IMR-90 (cell line): ENCODE measurements at regions not wholly inside any gene's neighbourhood (a gene's known extent, or its start where the extent isn't known, plus 50 kb on each side); places are given as distances from the start of the nearest gene placed in this dataset.

Experiments
- ATAC-seq: fragments of 200-7000 bp; cut with Tn5 transposase; 2 replicates; pipeline ENCODE4 v1.9.1; 2020; ENCODE audit warnings: low read depth, mild to moderate bottlenecking, moderate library complexity
- BruUV-seq: library from RNA; stranded (reverse); fragments of 400-500 nt; replicated peaks from 2 replicates; lab custom pipeline; 2021; lab: Mats Ljungman, UMichigan
- CTCF ChIA-PET: fragments of 300-600 bp; formaldehyde crosslinking; extraction: SDS; loops from one replicate; lab custom pipeline; 2021; ENCODE audit warnings: antibody characterized with exemption; lab: Yijun Ruan, JAX
- POLR2A ChIA-PET: fragments of 300-600 bp; sonication (Branson Sonifier 250); formaldehyde crosslinking; loops from one replicate; lab custom pipeline; 2022; ENCODE audit warnings: antibody characterized with exemption; ENCODE audit not compliant: unreplicated experiment; lab: Charles Lee
- DNase-seq: peaks from one replicate; pipeline ENCODE4 v3.0.0; 2013
- H2AFZ ChIP-seq: replicated peaks from 2 replicates; pipeline ENCODE3; 2013; ENCODE audit warnings: low read length, mild to moderate bottlenecking; ENCODE audit not compliant: poor library complexity
- H2AK5ac ChIP-seq: 2 replicates; pipeline ENCODE4 v1.6.1; 2013; ENCODE audit warnings: low read depth, low read length, inconsistent platforms
- H2AK9ac ChIP-seq: replicated peaks from 2 replicates; pipeline ENCODE3; 2013; ENCODE audit warnings: mild to moderate bottlenecking, low read depth, low read length, moderate library complexity; ENCODE audit not compliant: poor library complexity
- H2BK120ac ChIP-seq: 2 replicates; pipeline ENCODE4 v1.6.1; 2013; ENCODE audit warnings: low read depth, low read length, inconsistent platforms
- H2BK15ac ChIP-seq: 3 replicates; pipeline ENCODE4 v1.6.1; 2013; ENCODE audit warnings: low read depth, low read length, inconsistent platforms
- H2BK20ac ChIP-seq: 2 replicates; pipeline ENCODE4 v1.6.1; 2013; ENCODE audit warnings: low read depth, mild to moderate bottlenecking, inconsistent platforms, low read length, moderate library complexity
- H2BK5ac ChIP-seq: 2 replicates; pipeline ENCODE4 v1.6.1; 2013; ENCODE audit warnings: mild to moderate bottlenecking, low read depth, low read length, inconsistent platforms; ENCODE audit not compliant: poor library complexity, severe bottlenecking
- H3K14ac ChIP-seq: replicated peaks from 2 replicates; pipeline ENCODE4 v1.6.1; 2013; ENCODE audit warnings: low read depth, low read length, inconsistent platforms
- H3K18ac ChIP-seq: 2 replicates; pipeline ENCODE4 v1.6.1; 2013; ENCODE audit warnings: low read depth, low read length, control low read depth
- H3K23ac ChIP-seq: 2 replicates; pipeline ENCODE4 v1.6.1; 2013; ENCODE audit warnings: low read depth, low read length, inconsistent platforms
- H3K27ac ChIP-seq: 2 replicates; pipeline ENCODE4 v1.5.1; 2013; ENCODE audit warnings: mild to moderate bottlenecking, control low read depth, low read length; ENCODE audit not compliant: insufficient read depth
- H3K27me3 ChIP-seq: 2 replicates; pipeline ENCODE4 v1.6.1; 2013; ENCODE audit warnings: low read length; ENCODE audit not compliant: control insufficient read depth, insufficient read depth
- H3K36me3 ChIP-seq: 2 replicates; pipeline ENCODE4 v1.6.1; 2013; ENCODE audit warnings: low read length, mixed read lengths; ENCODE audit not compliant: control insufficient read depth, insufficient read depth
- H3K4ac ChIP-seq: 2 replicates; pipeline ENCODE4 v1.6.1; 2013; ENCODE audit warnings: low read depth, low read length, inconsistent platforms
- H3K4me1 ChIP-seq: 2 replicates; pipeline ENCODE4 v1.6.1; 2013; ENCODE audit warnings: low read length, mixed read lengths; ENCODE audit not compliant: control insufficient read depth, insufficient read depth
- H3K4me2 ChIP-seq: 2 replicates; pipeline ENCODE4 v1.6.1; 2013; ENCODE audit warnings: low read depth, mild to moderate bottlenecking, control low read depth, low read length, moderate library complexity
- H3K4me3 ChIP-seq: 2 replicates; pipeline ENCODE4 v1.5.1; 2013; ENCODE audit warnings: low read depth, mild to moderate bottlenecking, control low read depth, low read length, moderate library complexity; ENCODE audit not compliant: insufficient read depth
- H3K56ac ChIP-seq: 2 replicates; pipeline ENCODE4 v1.6.1; 2013; ENCODE audit warnings: low read length, inconsistent platforms; ENCODE audit not compliant: insufficient read depth; ENCODE audit errors: extremely low read depth
- H3K79me1 ChIP-seq, 2 experiments: 2 replicates each; pipeline ENCODE4 v1.6.1; 2013; ENCODE audit warnings: low read length in 2 of 2, inconsistent platforms in 1 of 2, low read depth in 1 of 2
- H3K9ac ChIP-seq: 2 replicates; pipeline ENCODE4 v1.6.1; 2013; ENCODE audit warnings: low read depth, low read length, control low read depth
- H3K9me1 ChIP-seq: 2 replicates; pipeline ENCODE4 v1.6.1; 2013; ENCODE audit warnings: low read length, inconsistent platforms; ENCODE audit not compliant: insufficient read depth
- H3K9me3 ChIP-seq: 2 replicates; pipeline ENCODE4 v1.6.1; 2013; ENCODE audit warnings: low read length; ENCODE audit not compliant: control insufficient read depth, insufficient read depth
- H4K20me1 ChIP-seq: 2 replicates; pipeline ENCODE4 v1.6.1; 2013; ENCODE audit warnings: low read length, inconsistent platforms; ENCODE audit not compliant: insufficient read depth
- H4K5ac ChIP-seq: 2 replicates; pipeline ENCODE4 v1.6.1; 2013; ENCODE audit warnings: mild to moderate bottlenecking, low read depth, low read length, control low read depth
- H4K8ac ChIP-seq, 2 experiments: 2 replicates each; pipeline ENCODE4 v1.6.1; 2013; ENCODE audit warnings: low read depth in 2 of 2, low read length in 2 of 2, control low read depth in 1 of 2, inconsistent platforms in 1 of 2
- H4K91ac ChIP-seq: 2 replicates; pipeline ENCODE4 v1.6.1; 2013; ENCODE audit warnings: low read depth, low read length, inconsistent platforms; ENCODE audit not compliant: insufficient read depth
- BHLHE40 ChIP-seq: fragments of 150-350 bp; IDR thresholded peaks from 2 replicates; pipeline ENCODE4 v1.6.1; 2016; ENCODE audit warnings: mild to moderate bottlenecking, low read depth, low read length
- CEBPB ChIP-seq: IDR thresholded peaks from 2 replicates; pipeline ENCODE4 v1.6.1; 2012; ENCODE audit warnings: low read depth, low read length, improper control_type of control experiment
- CHD1 ChIP-seq: IDR thresholded peaks from 2 replicates; pipeline ENCODE4 v1.6.1; 2012; ENCODE audit warnings: low read depth, low read length, improper control_type of control experiment
- MAFK ChIP-seq: IDR thresholded peaks from 2 replicates; pipeline ENCODE4 v1.6.1; 2012; ENCODE audit warnings: low read depth, low read length, improper control_type of control experiment
- MAZ ChIP-seq: IDR thresholded peaks from 2 replicates; pipeline ENCODE4 v1.6.1; 2012; ENCODE audit warnings: low read depth, mild to moderate bottlenecking, low read length, improper control_type of control experiment, moderate library complexity, borderline replicate concordance
- MXI1 ChIP-seq: IDR thresholded peaks from 2 replicates; pipeline ENCODE4 v1.6.1; 2012; ENCODE audit warnings: low read depth, mild to moderate bottlenecking, low read length, moderate library complexity, borderline replicate concordance
- NFE2L2 ChIP-seq: fragments of 150-350 bp; IDR thresholded peaks from 2 replicates; pipeline ENCODE4 v1.6.1; 2016; ENCODE audit warnings: low read depth, mild to moderate bottlenecking, low read length
- POLR2A ChIP-seq: IDR thresholded peaks from 2 replicates; pipeline ENCODE4 v1.6.1; 2012; ENCODE audit warnings: mild to moderate bottlenecking, low read depth, low read length
- RAD21 ChIP-seq: IDR thresholded peaks from 2 replicates; pipeline ENCODE4 v1.6.1; 2012; ENCODE audit warnings: low read length, improper control_type of control experiment
- RCOR1 ChIP-seq: IDR thresholded peaks from 2 replicates; pipeline ENCODE4 v1.6.1; 2012; ENCODE audit warnings: mild to moderate bottlenecking, low read length, improper control_type of control experiment; ENCODE audit not compliant: insufficient replicate concordance
- SMC3 ChIP-seq: fragments of 150-350 bp; IDR thresholded peaks from 2 replicates; pipeline ENCODE4 v1.6.1; 2016; ENCODE audit warnings: low read depth, mild to moderate bottlenecking, antibody characterized with exemption, low read length, moderate library complexity
- WGBS, 2 experiments: methylation state at CpG; one replicate each; pipeline versions ENCODE4 v1.1.5 to v1.1.7; 2013; ENCODE audit warnings: missing lambda C conversion rate in 2 of 2; ENCODE audit not compliant: insufficient read length in 1 of 2; ENCODE audit errors: extremely low coverage in 2 of 2; 5-methylcytosine and 5-hydroxymethylcytosine counted together
- dilution Hi-C: fragments of 300-500 bp; cut with HindIII; formaldehyde crosslinking; loops from one replicate; pipeline ENCODE4 v1.14.3; 2018; ENCODE audit warnings: low sequenced_read_pairs; ENCODE audit not compliant: unreplicated experiment
- in situ Hi-C: fragments of 300-500 bp; cut with MboI; formaldehyde crosslinking; loops from 3 replicates; pipeline ENCODE4 v1.14.3; 2019; ENCODE audit warnings: low sequenced_read_pairs, inconsistent platforms, mixed read lengths
- intact Hi-C: fragments of 100-400 bp; cut with micrococcal nuclease; formaldehyde crosslinking; loops from 2 replicates; pipeline ENCODE4 v1.10.0; 2022
- TF ChIP-seq, protein P1 (sequence below): conservative IDR thresholded peaks from 2 replicates; pipeline ENCODE4 v1.5.1; 2012; ENCODE audit warnings: mild to moderate bottlenecking, low read depth, low read length, improper control_type of control experiment
- TF ChIP-seq, protein P2 (sequence below): fragments of 150-350 bp; IDR thresholded peaks from 2 replicates; pipeline ENCODE4 v1.6.1; 2016; ENCODE audit warnings: low read depth, mild to moderate bottlenecking, low read length, moderate library complexity, borderline replicate concordance

GRCh38 chr18:51757255-51757924 lies 559.9 kb upstream of the MEX3C start:
- in situ Hi-C loops, result no loop called here
- Histone ChIP-seq H3K14ac (no peak overlapping the region), H4K20me1 (no peaks in the 10 kb centered on the region), H4K8ac (no peak overlapping the region), H3K9me3 (peaks cover 10% of the 10 kb centered on the region), H3K4me3 (no peak overlapping the region), H3K79me1 (no peaks in the 10 kb centered on the region), H2BK120ac (no peak overlapping the region), H2BK20ac (no peak overlapping the region), H2AFZ (no peak overlapping the region), H3K56ac (no peak overlapping the region), H3K9ac (no peak overlapping the region), H2AK5ac (no peak overlapping the region), H3K4ac (no peak overlapping the region), H4K91ac (no peak overlapping the region), H2AK9ac (no peak overlapping the region), H4K5ac (no peak overlapping the region), H3K27ac (no peak overlapping the region), H3K18ac (no peak overlapping the region), H3K27me3 (no peaks in the 10 kb centered on the region), H3K36me3 (no peaks in the 10 kb centered on the region), H3K4me1 (no peaks in the 10 kb centered on the region), H3K4me2 (no peak overlapping the region), H3K23ac (no peak overlapping the region), H3K9me1 (no peaks in the 10 kb centered on the region), H2BK15ac (no peak overlapping the region), H2BK5ac (no peak overlapping the region)
- DNase-seq (no peak), ATAC-seq (no peak)
- TF ChIP-seq MXI1 (no peak), SMC3 (no peak), RAD21 (no peak), CHD1 (no peak), RCOR1 (no peak), MAZ (no peak), NFE2L2 (no peak), CEBPB (no peak), BHLHE40 (no peak), POLR2A (no peak), MAFK (no peak)
- TF ChIP-seq, protein P1, sequence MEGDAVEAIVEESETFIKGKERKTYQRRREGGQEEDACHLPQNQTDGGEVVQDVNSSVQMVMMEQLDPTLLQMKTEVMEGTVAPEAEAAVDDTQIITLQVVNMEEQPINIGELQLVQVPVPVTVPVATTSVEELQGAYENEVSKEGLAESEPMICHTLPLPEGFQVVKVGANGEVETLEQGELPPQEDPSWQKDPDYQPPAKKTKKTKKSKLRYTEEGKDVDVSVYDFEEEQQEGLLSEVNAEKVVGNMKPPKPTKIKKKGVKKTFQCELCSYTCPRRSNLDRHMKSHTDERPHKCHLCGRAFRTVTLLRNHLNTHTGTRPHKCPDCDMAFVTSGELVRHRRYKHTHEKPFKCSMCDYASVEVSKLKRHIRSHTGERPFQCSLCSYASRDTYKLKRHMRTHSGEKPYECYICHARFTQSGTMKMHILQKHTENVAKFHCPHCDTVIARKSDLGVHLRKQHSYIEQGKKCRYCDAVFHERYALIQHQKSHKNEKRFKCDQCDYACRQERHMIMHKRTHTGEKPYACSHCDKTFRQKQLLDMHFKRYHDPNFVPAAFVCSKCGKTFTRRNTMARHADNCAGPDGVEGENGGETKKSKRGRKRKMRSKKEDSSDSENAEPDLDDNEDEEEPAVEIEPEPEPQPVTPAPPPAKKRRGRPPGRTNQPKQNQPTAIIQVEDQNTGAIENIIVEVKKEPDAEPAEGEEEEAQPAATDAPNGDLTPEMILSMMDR, result no peak
- TF ChIP-seq, protein P2, sequence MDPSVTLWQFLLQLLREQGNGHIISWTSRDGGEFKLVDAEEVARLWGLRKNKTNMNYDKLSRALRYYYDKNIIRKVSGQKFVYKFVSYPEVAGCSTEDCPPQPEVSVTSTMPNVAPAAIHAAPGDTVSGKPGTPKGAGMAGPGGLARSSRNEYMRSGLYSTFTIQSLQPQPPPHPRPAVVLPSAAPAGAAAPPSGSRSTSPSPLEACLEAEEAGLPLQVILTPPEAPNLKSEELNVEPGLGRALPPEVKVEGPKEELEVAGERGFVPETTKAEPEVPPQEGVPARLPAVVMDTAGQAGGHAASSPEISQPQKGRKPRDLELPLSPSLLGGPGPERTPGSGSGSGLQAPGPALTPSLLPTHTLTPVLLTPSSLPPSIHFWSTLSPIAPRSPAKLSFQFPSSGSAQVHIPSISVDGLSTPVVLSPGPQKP, result no peak
- intact Hi-C loops, result no loop called here
- dilution Hi-C loops, result no loop called here
- CTCF ChIA-PET, result interaction anchor here (1.1 kb wide), 1 partner anchor 10 kb away, joined by 3 read pairs; no protein-coding TSS in a partner anchor
- 21% methylated on average over 2 of the region's 5 CpGs; no CpG with 5 or more reads in 1 of the 2 experiments for WGBS, 2 experiments
- POLR2A ChIA-PET, result no interaction called here
- BruUV-seq, result no TSS peak
